Subcutaneous abdominal adipose tissue (tissue), 5 donors: ENCODE measurements at regions not wholly inside any gene's neighbourhood (a gene's known extent, or its start where the extent isn't known, plus 50 kb on each side); places are given as distances from the start of the nearest gene placed in this dataset.

Experiments
- H3K27ac ChIP-seq: one replicate; pipeline ENCODE4 v1.7.0; 2013; ENCODE audit warnings: low read depth, mild to moderate bottlenecking, inconsistent platforms, low read length, moderate library complexity
- H3K27me3 ChIP-seq, 5 donors: one replicate each; pipeline ENCODE4 v1.7.0; 2013; ENCODE audit warnings: low read length in 5 of 5, inconsistent platforms in 1 of 5; ENCODE audit not compliant: control insufficient read depth in 5 of 5, insufficient read depth in 4 of 5
- H3K36me3 ChIP-seq, 5 donors: one replicate each; pipeline ENCODE4 v1.7.0; 2013; ENCODE audit warnings: low read length in 5 of 5; ENCODE audit not compliant: control insufficient read depth in 5 of 5, insufficient read depth in 5 of 5
- H3K4me1 ChIP-seq, 5 donors: one replicate each; pipeline ENCODE4 v1.7.0; 2013; ENCODE audit warnings: low read length in 5 of 5, mild to moderate bottlenecking in 3 of 5, moderate library complexity in 1 of 5; ENCODE audit not compliant: control insufficient read depth in 5 of 5, insufficient read depth in 5 of 5
- H3K4me3 ChIP-seq, 5 donors: one replicate each; pipeline ENCODE4 v1.7.0; 2013; ENCODE audit warnings: low read length in 5 of 5, low read depth in 1 of 5
- H3K9ac ChIP-seq, 5 donors: one replicate each; pipeline ENCODE4 v1.7.0; 2013; ENCODE audit warnings: low read length in 5 of 5, mild to moderate bottlenecking in 4 of 5, moderate library complexity in 3 of 5
- H3K9me3 ChIP-seq, 5 donors: one replicate each; pipeline ENCODE4 v1.7.0; 2013; ENCODE audit warnings: low read length in 5 of 5; ENCODE audit not compliant: control insufficient read depth in 5 of 5
- donor health status: healthy.
- donor health status: healthy.
- donor health status: healthy.
- donor health status: healthy.
- donor health status: healthy.

- no peaks in the 10 kb centered on the region for H3K4me1 ChIP-seq
- no peak overlapping the region for H3K4me3 ChIP-seq
- H3K27me3 ChIP-seq = no peaks in the 10 kb centered on the region
- no peak overlapping the region for H3K27ac ChIP-seq
- H3K36me3 ChIP-seq = no peaks in the 10 kb centered on the region
- peaks cover 0 to 9% (median 3%) of the 10 kb centered on the region in 5 donors for H3K9me3 ChIP-seq
- H3K9ac ChIP-seq = no peak overlapping the region
Measured at GRCh38 chr13:84399320-84400085, 517.2 kb upstream of the SLITRK1 start.

- Histone ChIP-seq H3K4me3 (no peak overlapping the region), H3K27me3 (no peaks in the 10 kb centered on the region), H3K36me3 (no peaks in the 10 kb centered on the region), H3K27ac (no peak overlapping the region), H3K9me3 (peaks cover 0 to 16% (median 3%) of the 10 kb centered on the region in 5 donors), H3K4me1 (no peaks in the 10 kb centered on the region), H3K9ac (no peak overlapping the region)
Measured at GRCh38 chr13:84393981-84394625, 511.8 kb upstream of the SLITRK1 start.

DNA sequence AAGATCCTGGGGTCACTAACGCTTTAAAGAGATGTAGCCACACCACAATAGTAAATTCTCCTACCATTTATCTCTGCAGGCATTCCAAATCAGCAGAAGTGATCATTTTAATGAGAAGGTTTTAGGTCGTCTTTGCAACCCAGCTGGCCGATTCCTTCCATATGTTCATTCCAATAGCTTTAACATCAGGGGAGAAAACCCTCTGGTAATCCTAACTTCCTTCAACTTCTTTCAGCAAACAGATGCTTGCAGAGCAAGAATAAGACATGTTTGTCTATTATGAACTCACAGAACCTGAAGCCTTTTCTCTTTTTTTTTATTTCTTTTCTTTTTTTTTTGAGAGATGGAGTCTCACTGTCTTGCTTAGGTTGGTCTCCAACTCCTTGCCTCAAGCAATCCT, 498.6 kb upstream of the SLITRK1 start:
- no peak overlapping the region for H3K4me3 ChIP-seq
- no peaks in the 10 kb centered on the region for H3K4me1 ChIP-seq
- no peaks in the 10 kb centered on the region for H3K27me3 ChIP-seq
- no peak overlapping the region for H3K27ac ChIP-seq
- H3K36me3 ChIP-seq = no peaks in the 10 kb centered on the region
- H3K9me3 ChIP-seq = peaks cover 0 to 12% (median 8%) of the 10 kb centered on the region in 5 donors
- H3K9ac ChIP-seq = no peak overlapping the region

DNA sequence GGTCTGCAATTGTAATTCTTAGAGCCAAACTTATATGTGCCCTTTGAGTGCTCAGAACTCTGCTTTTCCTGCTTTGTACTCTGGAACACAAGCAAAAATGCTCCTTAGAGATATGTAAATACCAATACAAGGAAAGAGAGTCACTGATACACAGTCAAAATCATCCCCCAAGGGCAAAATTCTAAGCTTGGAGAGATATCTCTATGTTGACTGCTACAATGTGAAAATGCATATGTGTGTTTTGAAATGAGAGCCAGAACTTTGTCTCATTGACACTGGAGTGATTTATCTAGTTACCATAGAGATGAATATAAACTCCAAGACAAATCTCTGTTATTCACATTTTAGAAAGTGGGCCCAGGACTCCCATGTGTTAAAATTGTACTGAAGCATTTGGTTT, 494.8 kb upstream of the SLITRK1 start:
- Histone ChIP-seq H3K27ac (no peak overlapping the region), H3K4me1 (no peaks in the 10 kb centered on the region), H3K9ac (no peak overlapping the region), H3K36me3 (no peaks in the 10 kb centered on the region), H3K27me3 (no peaks in the 10 kb centered on the region), H3K9me3 (peaks cover 0 to 3% (median 0%) of the 10 kb centered on the region in 5 donors), H3K4me3 (no peak overlapping the region)

DNA sequence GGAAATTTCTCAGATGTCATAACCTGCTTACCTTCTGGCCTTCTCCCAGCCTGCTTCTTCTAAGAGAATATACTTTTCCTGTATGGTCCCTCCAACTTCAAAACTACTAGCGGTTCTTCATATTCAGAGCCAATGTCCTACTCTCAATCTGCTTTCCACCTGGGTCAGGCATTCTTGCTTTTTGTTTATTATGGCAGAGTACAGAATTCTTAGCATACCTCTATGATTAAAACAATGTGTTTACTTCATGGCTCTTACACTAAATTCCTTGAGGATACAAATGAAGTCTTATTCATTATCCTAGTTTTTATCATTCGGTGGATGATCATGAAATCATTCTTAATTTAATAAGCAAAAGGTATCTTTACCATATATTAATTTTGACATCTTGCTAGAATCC, 484.2 kb upstream of the SLITRK1 start:
- no peaks in the 10 kb centered on the region for H3K27me3 ChIP-seq

GRCh38 chr13:84362777-84363176, 480.5 kb upstream of the SLITRK1 start:
- H3K27me3 ChIP-seq = no peaks in the 10 kb centered on the region
- H3K9me3 ChIP-seq = no peaks in the 10 kb centered on the region
- H3K4me1 ChIP-seq = no peaks in the 10 kb centered on the region
- H3K4me3 ChIP-seq = no peak overlapping the region
- H3K36me3 ChIP-seq = no peaks in the 10 kb centered on the region
- no peak overlapping the region for H3K9ac ChIP-seq
- no peak overlapping the region for H3K27ac ChIP-seq

More for the DNA sequence above, 484.2 kb upstream of the SLITRK1 start:
- H3K4me3 ChIP-seq = no peak overlapping the region
- H3K9me3 ChIP-seq = no peaks in the 10 kb centered on the region
- H3K27ac ChIP-seq = no peak overlapping the region
- H3K9ac ChIP-seq = no peak overlapping the region
- H3K4me1 ChIP-seq = no peaks in the 10 kb centered on the region
- H3K36me3 ChIP-seq = no peaks in the 10 kb centered on the region

GRCh38 chr13:84360822-84361221, 478.5 kb upstream of the SLITRK1 start:
- Histone ChIP-seq H3K27ac (no peak overlapping the region), H3K27me3 (no peaks in the 10 kb centered on the region), H3K9ac (no peak overlapping the region), H3K4me3 (no peak overlapping the region), H3K4me1 (no peaks in the 10 kb centered on the region), H3K36me3 (no peaks in the 10 kb centered on the region), H3K9me3 (no peaks in the 10 kb centered on the region)

- no peak overlapping the region for H3K9ac ChIP-seq
- H3K9me3 ChIP-seq = no peaks in the 10 kb centered on the region
- H3K27me3 ChIP-seq = no peaks in the 10 kb centered on the region
- H3K27ac ChIP-seq = no peak overlapping the region
- no peak overlapping the region for H3K4me3 ChIP-seq
- H3K36me3 ChIP-seq = no peaks in the 10 kb centered on the region
- no peaks in the 10 kb centered on the region for H3K4me1 ChIP-seq
Measured at GRCh38 chr13:84358601-84359000, 476.3 kb upstream of the SLITRK1 start.

DNA sequence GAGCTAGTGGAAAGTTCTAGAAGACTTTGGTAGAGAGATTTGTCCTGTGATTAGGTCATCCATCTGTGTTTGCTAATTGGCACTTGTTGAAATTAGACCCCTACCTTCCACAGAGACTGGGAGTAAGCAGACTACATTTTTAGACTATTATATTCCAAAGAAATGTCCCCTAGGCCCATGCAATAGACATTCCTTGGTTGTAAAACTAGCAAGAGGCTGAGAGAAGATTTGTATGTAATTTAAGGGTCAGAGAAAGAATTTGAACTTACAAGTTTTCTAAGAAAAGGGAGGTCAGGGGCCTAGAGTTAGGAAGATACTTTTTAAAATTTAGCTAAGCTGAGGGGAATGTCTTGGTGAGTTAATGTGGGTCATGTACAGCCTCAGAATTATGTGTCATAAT, 470.7 kb upstream of the SLITRK1 start:
- Histone ChIP-seq H3K4me1 (no peaks in the 10 kb centered on the region), H3K9ac (no peak overlapping the region), H3K9me3 (peaks cover 0 to 3% (median 0%) of the 10 kb centered on the region in 5 donors), H3K27me3 (no peaks in the 10 kb centered on the region), H3K4me3 (no peak overlapping the region), H3K36me3 (no peaks in the 10 kb centered on the region), H3K27ac (no peak overlapping the region)

GRCh38 chr13:84339456-84339855, 457.2 kb upstream of the SLITRK1 start:
- H3K9ac ChIP-seq = no peak overlapping the region
- no peak overlapping the region for H3K4me3 ChIP-seq
- H3K4me1 ChIP-seq = no peaks in the 10 kb centered on the region
- no peaks in the 10 kb centered on the region for H3K36me3 ChIP-seq
- H3K27me3 ChIP-seq = no peaks in the 10 kb centered on the region
- H3K9me3 ChIP-seq = peaks cover 0 to 4% (median 0%) of the 10 kb centered on the region in 5 donors
- no peak overlapping the region for H3K27ac ChIP-seq
